Keratinocyte (primary cell): ENCODE measurements at regions not wholly inside any gene's neighbourhood (a gene's known extent, or its start where the extent isn't known, plus 50 kb on each side); places are given as distances from the start of the nearest gene placed in this dataset.

Source experiments
- CTCF ChIP-seq, 3 experiments: IDR thresholded peaks in 1 of 3; conservative IDR thresholded peaks in 1 of 3; optimal IDR thresholded peaks in 1 of 3; 2 replicates in 2 of 3; 3 replicates in 1 of 3; pipeline versions ENCODE3 to v1.5.1; 2011; ENCODE audit warnings: low read length in 3 of 3, mild to moderate bottlenecking in 3 of 3, moderate library complexity in 2 of 3, control low read depth in 1 of 3, inconsistent platforms in 1 of 3; ENCODE audit not compliant: insufficient read depth in 2 of 3; ENCODE audit errors: extremely low read depth in 1 of 3
- EZH2 ChIP-seq: IDR thresholded peaks from one replicate; pipeline ENCODE4 v1.6.1; 2012; ENCODE audit warnings: inconsistent platforms, mild to moderate bottlenecking, low read length, moderate library complexity

- TF ChIP-seq CTCF (optimal IDR thresholded peaks at IDR 0.05 in 1 of 3, IDR thresholded peaks at IDR 0.05 in 1 of 3, conservative IDR thresholded peaks at IDR 0.05 in 1 of 3; ENCODE audit: extremely low read depth in 1 of 3, insufficient read depth in 2 of 3, low read length in 3 of 3) (no peak), EZH2 (no peak)
Measured at GRCh38 chr2:19683556-19683955, 218.2 kb downstream of the TTC32 start.
